Stomach smooth muscle (tissue), 2 donors: ENCODE measurements at regions not wholly inside any gene's neighbourhood (a gene's known extent, or its start where the extent isn't known, plus 50 kb on each side); places are given as distances from the start of the nearest gene placed in this dataset.
A peak's percentile ranks its signal among the peaks of the same experiment; 100 is the strongest.
"Not testable (repeated sequence)": the region's sequence is repeated elsewhere in the genome, so short reads cannot be mapped to it uniquely, and the experiment has no call there.

ENCODE experiments used
- H3K27ac ChIP-seq: one replicate; pipeline ENCODE4 v1.7.0; 2013; ENCODE audit warnings: mild to moderate bottlenecking, low read length, inconsistent platforms
- H3K27me3 ChIP-seq, 2 donors: one replicate each; pipeline ENCODE4 v1.7.0; 2013; ENCODE audit warnings: low read length in 2 of 2; ENCODE audit not compliant: insufficient read depth in 2 of 2, control insufficient read depth in 1 of 2
- H3K36me3 ChIP-seq, 2 donors: one replicate each; pipeline ENCODE4 v1.7.0; 2013; ENCODE audit warnings: low read length in 2 of 2; ENCODE audit not compliant: control insufficient read depth in 2 of 2, insufficient read depth in 2 of 2
- H3K4me1 ChIP-seq: one replicate; pipeline ENCODE4 v1.7.0; 2013; ENCODE audit warnings: low read length; ENCODE audit not compliant: control insufficient read depth, insufficient read depth
- H3K4me3 ChIP-seq, 2 donors: one replicate each; pipeline ENCODE4 v1.7.0; 2013; ENCODE audit warnings: low read length in 2 of 2
- H3K9ac ChIP-seq, 2 donors: one replicate each; pipeline ENCODE4 v1.7.0; 2013; ENCODE audit warnings: low read length in 2 of 2, mild to moderate bottlenecking in 1 of 2
- H3K9me3 ChIP-seq, 2 donors: one replicate each; pipeline ENCODE4 v1.7.0; 2013; ENCODE audit warnings: low read length in 2 of 2; ENCODE audit not compliant: control insufficient read depth in 2 of 2
- donor health status: healthy.
- donor health status: Pancreatic carcinoma.

DNA sequence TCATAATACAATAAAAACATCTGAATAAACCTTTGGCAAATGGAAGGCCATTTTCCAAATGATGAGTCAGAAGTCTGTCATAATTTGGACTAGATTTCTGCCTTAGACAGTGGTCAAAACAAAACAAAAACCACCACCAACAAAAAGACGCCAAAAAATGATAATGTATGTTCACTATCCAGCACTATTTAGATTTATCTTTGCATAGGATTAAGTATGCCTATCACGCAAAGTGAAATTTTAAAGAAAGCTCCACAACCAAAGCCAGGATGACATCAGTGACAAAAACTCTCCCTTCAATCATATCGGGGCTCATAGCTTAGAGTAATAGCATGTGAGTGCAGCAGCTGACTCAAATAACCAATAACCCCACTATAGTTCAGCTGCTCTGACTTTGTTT lies 201.9 kb downstream of the MOXD1 start:
- Histone ChIP-seq H3K36me3 (no peaks in the 10 kb centered on the region), H3K9ac (no peak overlapping the region), H3K9me3 (peaks cover 0 to 9% of the 10 kb centered on the region in 2 donors), H3K4me1 (no peaks in the 10 kb centered on the region), H3K27ac (peak overlapping the region; percentile 0), H3K4me3 (no peak overlapping the region), H3K27me3 (no peaks in the 10 kb centered on the region)

DNA sequence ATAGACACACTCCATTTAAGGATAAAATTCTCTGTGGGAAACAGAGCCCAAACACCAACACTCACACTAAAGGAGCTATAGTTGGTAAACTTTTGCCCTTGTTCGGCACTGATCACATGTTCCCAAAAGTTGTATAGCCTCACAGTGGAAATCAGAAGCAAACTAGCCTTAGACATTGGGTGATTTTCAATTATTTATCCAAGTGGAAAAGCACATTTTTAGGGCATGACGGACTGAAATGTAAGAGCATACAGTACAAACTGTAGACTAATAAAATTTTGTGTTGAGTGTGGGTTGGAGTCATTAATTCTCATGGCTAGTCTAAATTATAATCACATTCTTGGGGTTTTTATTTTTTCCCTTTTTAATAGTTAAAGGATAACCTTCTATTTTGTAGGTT lies 202.4 kb downstream of the MOXD1 start:
- H3K4me3 ChIP-seq = no peak overlapping the region
- H3K27ac ChIP-seq = no peak overlapping the region
- no peaks in the 10 kb centered on the region for H3K36me3 ChIP-seq
- H3K4me1 ChIP-seq = no peaks in the 10 kb centered on the region
- peaks cover 0 to 9% of the 10 kb centered on the region in 2 donors for H3K9me3 ChIP-seq
- H3K9ac ChIP-seq = no peak overlapping the region
- no peaks in the 10 kb centered on the region for H3K27me3 ChIP-seq

DNA sequence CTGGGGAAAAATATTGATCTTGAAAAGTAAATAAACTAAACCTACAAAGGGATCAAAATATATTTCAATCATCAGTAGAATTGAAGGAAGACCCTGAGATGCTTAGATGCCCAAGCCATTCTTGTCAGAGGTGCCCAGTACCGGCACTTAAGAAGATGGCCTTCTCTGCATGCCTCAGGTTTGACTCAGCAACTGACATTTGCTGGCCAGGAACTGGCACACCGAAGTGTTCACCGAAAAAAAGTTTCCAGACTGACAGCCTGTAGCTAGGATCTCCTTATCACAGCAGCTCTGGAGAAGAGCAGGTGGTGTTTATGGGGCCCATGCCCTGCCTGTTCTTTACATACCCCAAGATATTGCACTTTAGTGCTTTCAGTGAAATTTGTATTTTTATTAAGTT lies 203.2 kb downstream of the MOXD1 start:
- Histone ChIP-seq H3K9me3 (peaks cover 0 to 9% of the 10 kb centered on the region in 2 donors), H3K27ac (no peak overlapping the region), H3K9ac (no peak overlapping the region), H3K4me1 (no peaks in the 10 kb centered on the region), H3K4me3 (no peak overlapping the region), H3K36me3 (no peaks in the 10 kb centered on the region), H3K27me3 (no peaks in the 10 kb centered on the region)

DNA sequence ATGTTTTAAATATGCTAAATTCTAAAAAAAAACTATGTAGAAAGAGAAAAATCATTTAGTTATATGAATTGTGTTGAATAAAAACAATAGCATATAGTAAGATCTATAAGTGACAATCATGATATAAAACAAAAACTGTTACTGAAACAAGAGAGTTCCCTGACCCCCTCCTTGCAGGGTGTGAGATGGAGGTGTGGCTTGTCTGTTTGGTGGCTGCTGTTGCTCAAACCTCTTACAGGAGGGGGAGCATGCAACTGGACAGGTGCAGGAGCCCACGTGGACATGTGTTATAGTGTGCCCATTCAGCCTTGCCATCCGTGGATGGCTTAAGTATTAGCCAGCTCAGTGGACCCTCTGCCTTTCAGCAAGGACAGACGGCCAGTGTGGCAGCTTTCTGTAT lies 206.7 kb downstream of the MOXD1 start:
- H3K9ac ChIP-seq = no peak overlapping the region
- H3K27me3 ChIP-seq = no peaks in the 10 kb centered on the region
- H3K27ac ChIP-seq = no peak overlapping the region
- no peaks in the 10 kb centered on the region for H3K36me3 ChIP-seq
- peaks cover 0 to 9% of the 10 kb centered on the region in 2 donors for H3K9me3 ChIP-seq
- no peak overlapping the region for H3K4me3 ChIP-seq
- H3K4me1 ChIP-seq = peaks cover 2% of the 10 kb centered on the region

DNA sequence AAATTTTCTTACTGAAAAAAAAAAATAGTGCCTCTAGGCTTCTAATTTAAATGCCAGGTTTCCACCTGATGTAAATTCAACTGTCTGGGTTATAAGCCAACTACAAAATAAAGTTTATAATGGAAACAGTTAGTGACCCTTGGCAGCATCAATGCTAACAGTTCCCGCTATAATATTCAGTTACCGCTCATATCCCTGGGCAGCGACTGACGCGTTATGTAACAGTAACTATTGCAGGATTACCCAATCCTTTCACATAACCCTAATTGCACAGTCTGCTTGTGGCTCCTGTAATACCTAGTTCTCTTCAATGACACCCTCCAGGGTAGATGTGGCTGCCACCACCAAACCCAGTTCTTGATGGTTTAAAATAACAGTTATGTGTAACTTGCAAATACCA lies 208.6 kb downstream of the MOXD1 start:
- Histone ChIP-seq H3K4me1 (peaks cover 2% of the 10 kb centered on the region), H3K9ac (peak overlapping the region in 1 of 2 donors; percentile 45), H3K9me3 (peaks cover 0 to 9% of the 10 kb centered on the region in 2 donors), H3K27ac (peak overlapping the region; percentile 3), H3K36me3 (no peaks in the 10 kb centered on the region), H3K27me3 (no peaks in the 10 kb centered on the region), H3K4me3 (no peak overlapping the region)

DNA sequence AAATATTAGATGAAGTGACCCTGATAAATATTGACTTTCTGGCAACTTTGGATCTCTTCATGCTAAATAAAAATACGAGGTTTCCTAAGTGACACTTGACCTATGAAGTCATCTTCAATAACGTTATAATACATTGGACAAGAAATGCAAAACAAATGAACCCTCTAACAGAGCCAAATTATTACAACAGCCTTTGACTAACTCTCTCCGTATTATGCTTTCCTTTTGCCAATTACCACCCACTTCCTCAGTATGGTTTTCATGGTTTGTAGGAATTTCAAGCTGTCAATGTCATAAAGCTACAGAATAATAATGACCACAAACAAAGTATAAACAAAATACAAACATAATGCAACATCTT lies 210.5 kb downstream of the MOXD1 start:
- Histone ChIP-seq H3K4me1 (peaks cover 2% of the 10 kb centered on the region), H3K9me3 (peaks cover 0 to 9% of the 10 kb centered on the region in 2 donors), H3K36me3 (no peaks in the 10 kb centered on the region), H3K9ac (no peak overlapping the region), H3K27me3 (no peaks in the 10 kb centered on the region), H3K4me3 (no peak overlapping the region), H3K27ac (no peak overlapping the region)

DNA sequence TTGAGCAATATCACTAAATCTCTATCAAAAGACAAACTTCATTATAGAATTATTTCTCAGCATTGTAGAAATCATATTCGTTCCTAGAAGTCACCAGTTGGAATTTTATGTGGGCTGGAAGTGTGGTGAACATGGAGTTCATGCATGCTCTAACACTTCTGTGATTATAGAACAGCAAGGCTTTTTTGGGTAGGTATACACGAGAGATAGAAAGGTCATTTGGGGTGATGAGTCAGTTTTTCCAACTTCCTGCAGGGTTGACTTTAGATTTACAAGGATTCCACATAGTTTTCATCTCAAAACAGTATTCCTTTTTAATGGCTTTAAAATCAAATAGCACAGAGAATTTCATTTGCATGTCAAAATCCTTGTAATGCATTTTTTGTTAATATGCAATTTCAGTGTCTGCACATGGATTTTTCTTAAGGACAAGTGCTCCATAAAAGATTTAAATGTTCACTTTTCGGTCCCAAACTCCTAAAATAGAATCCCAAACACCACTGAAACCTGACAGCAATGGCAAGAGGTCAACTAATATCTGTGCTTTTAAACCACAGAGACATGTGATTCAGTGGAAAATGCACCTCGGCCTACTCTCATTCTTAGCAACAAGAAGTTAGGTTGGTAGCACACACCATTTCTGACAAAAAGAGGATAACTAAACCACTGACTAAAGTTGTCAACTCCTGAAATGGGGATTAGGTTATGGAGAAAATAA lies 211.0 kb downstream of the MOXD1 start:
- no peaks in the 10 kb centered on the region for H3K27me3 ChIP-seq
- no peak overlapping the region for H3K4me3 ChIP-seq
- no peak overlapping the region for H3K9ac ChIP-seq
- no peak overlapping the region for H3K27ac ChIP-seq
- H3K4me1 ChIP-seq = peaks cover 2% of the 10 kb centered on the region
- H3K9me3 ChIP-seq = peaks cover 0 to 7% of the 10 kb centered on the region in 2 donors
- no peaks in the 10 kb centered on the region for H3K36me3 ChIP-seq

DNA sequence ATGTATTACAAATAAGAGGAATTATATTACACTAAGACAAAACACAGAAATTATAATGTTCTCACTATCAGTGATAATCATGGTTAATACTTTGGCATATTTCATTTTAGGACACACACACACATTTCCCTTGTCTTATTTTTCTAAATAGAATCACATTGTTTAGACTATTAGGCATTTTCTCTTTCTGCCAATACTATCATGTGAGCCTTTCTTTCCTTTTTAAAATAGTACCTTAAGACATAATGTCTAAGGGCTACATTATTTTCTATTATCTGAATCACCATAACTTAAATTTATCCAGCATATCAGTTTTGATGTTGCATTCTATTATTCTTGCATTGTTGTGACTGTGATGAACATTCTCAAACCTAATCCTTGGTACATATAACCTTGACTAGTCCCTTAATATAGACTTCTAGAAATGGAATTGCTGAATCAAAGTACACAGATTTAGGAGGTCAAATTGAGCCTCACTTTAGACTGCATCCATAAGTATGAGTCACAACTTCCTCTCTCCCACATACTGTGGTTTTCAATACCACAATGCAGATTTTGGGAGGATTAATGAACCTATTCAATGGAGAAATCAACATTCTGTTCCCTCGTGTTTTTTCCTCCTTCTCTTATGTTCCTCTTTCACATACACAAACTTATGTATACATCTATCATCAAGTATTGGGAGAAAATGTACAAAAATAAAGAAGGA lies 212.6 kb downstream of the MOXD1 start:
- Histone ChIP-seq H3K9ac (no peak overlapping the region), H3K36me3 (no peaks in the 10 kb centered on the region), H3K4me1 (peaks cover 2% of the 10 kb centered on the region), H3K4me3 (no peak overlapping the region), H3K27me3 (no peaks in the 10 kb centered on the region), H3K27ac (no peak overlapping the region), H3K9me3 (no peaks in the 10 kb centered on the region)

DNA sequence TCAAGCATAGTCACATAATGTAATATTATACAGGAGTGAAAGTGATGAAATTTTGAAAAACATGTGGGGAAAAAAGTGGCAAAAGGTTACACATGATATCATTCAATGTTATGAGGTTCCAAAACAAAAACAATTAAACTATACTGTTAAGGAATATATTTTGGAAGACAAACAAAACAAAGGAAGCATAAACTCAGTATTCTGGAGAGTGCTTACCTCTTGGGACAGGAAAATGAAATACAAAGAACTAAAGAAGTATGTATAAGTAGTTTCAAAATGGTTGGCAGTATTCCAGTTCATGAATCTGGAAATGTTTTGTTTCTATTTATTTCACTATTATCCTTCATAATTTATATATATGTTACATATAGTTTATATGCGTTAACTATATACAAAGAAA lies 213.5 kb downstream of the MOXD1 start:
- Histone ChIP-seq H3K27me3 (no peaks in the 10 kb centered on the region), H3K9ac (no peak overlapping the region), H3K9me3 (no peaks in the 10 kb centered on the region), H3K27ac (no peak overlapping the region), H3K4me1 (peaks cover 2% of the 10 kb centered on the region), H3K4me3 (no peak overlapping the region), H3K36me3 (no peaks in the 10 kb centered on the region)

DNA sequence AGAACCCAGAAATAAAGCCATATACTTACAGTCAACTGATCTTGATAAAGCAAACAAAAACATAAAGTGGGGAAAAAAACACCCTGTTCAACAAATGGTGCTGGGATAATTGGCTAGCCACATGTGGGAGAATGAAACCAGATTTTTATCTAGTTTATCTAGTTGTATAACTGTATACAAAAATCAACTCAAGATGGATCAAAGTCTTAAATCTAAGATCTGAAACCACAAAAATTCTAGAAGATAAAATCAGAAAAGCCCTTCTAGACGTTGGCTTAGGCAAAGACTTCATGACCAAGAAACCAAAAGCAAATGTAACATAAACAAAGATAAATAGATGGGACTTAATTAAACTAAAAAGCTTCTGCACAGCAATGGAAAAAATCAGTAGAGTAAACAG lies 216.3 kb downstream of the MOXD1 start:
- not testable (repeated sequence) for H3K27ac ChIP-seq, H3K27me3 ChIP-seq, H3K9ac ChIP-seq, H3K9me3 ChIP-seq, H3K4me3 ChIP-seq, H3K4me1 ChIP-seq, H3K36me3 ChIP-seq

DNA sequence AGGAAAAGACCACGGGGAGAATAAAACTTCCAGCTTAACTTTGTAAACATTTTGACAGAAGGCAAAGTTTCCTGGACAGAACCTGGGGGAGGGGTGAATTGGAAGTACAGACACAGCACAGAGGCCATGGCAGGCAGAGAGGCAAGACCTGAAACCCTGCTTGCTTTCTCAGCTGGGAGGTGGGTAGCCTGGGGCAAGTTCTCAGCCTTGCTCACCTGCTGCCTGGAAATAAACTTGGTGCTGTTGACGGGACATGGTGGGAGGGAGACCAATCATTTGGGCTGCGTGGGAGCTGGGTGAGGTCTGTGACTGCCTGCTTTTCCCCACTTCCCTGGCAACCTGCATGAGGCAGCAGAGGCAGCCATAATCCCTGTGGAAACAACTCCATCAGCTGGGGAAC lies 221.3 kb downstream of the MOXD1 start:
- no peak overlapping the region for H3K27ac ChIP-seq
- H3K9me3 ChIP-seq = peaks cover 0 to 4% of the 10 kb centered on the region in 2 donors
- no peak overlapping the region for H3K9ac ChIP-seq

More for the DNA sequence above, 221.3 kb downstream of the MOXD1 start:
- Histone ChIP-seq H3K4me1 (no peaks in the 10 kb centered on the region), H3K4me3 (no peak overlapping the region), H3K36me3 (no peaks in the 10 kb centered on the region), H3K27me3 (no peaks in the 10 kb centered on the region)
